ENCODE measurements at regions not wholly inside any gene's neighbourhood (a gene's known extent, or its start where the extent isn't known, plus 50 kb on each side); places are given as distances from the start of the nearest gene placed in this dataset.

GRCh38 chr5:77832938-77833337 lies 56.8 kb upstream of the TBCA start:
- no peak for TF ChIP-seq RARB (CRISPR knock-in tag; IDR thresholded peaks at IDR 0.05)
- no peak for TF ChIP-seq ZNF565 (CRISPR knock-in tag; conservative IDR thresholded peaks at IDR 0.05; ENCODE audit: low read depth)
- TF ChIP-seq, protein P1, sequence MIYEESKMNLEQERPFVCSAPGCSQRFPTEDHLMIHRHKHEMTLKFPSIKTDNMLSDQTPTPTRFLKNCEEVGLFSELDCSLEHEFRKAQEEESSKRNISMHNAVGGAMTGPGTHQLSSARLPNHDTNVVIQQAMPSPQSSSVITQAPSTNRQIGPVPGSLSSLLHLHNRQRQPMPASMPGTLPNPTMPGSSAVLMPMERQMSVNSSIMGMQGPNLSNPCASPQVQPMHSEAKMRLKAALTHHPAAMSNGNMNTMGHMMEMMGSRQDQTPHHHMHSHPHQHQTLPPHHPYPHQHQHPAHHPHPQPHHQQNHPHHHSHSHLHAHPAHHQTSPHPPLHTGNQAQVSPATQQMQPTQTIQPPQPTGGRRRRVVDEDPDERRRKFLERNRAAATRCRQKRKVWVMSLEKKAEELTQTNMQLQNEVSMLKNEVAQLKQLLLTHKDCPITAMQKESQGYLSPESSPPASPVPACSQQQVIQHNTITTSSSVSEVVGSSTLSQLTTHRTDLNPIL (CRISPR knock-in tag; IDR thresholded peaks at IDR 0.05; ENCODE audit: low read depth), result no peak
- no peak for TF ChIP-seq GLIS3 (CRISPR knock-in tag; IDR thresholded peaks at IDR 0.05)
- TF ChIP-seq, protein P2, sequence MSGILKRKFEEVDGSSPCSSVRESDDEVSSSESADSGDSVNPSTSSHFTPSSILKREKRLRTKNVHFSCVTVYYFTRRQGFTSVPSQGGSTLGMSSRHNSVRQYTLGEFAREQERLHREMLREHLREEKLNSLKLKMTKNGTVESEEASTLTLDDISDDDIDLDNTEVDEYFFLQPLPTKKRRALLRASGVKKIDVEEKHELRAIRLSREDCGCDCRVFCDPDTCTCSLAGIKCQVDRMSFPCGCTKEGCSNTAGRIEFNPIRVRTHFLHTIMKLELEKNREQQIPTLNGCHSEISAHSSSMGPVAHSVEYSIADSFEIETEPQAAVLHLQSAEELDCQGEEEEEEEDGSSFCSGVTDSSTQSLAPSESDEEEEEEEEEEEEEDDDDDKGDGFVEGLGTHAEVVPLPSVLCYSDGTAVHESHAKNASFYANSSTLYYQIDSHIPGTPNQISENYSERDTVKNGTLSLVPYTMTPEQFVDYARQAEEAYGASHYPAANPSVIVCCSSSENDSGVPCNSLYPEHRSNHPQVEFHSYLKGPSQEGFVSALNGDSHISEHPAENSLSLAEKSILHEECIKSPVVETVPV (CRISPR knock-in tag; IDR thresholded peaks at IDR 0.05), result no peak
- no peak for TF ChIP-seq ZFP3 (CRISPR knock-in tag; IDR thresholded peaks at IDR 0.05)
